H7 (cell line): ENCODE measurements at regions not wholly inside any gene's neighbourhood (a gene's known extent, or its start where the extent isn't known, plus 50 kb on each side); places are given as distances from the start of the nearest gene placed in this dataset.

Experiments
- DNase-seq: peaks from one replicate; pipeline ENCODE4 v3.0.0; 2012
- H3K27me3 ChIP-seq: 2 replicates; pipeline ENCODE4 v1.6.0; 2011; ENCODE audit warnings: mild to moderate bottlenecking, low read length; ENCODE audit not compliant: control insufficient read depth, insufficient read depth
- H3K36me3 ChIP-seq: replicated peaks from 2 replicates; pipeline ENCODE4 v1.5.1; 2011; ENCODE audit warnings: low read length; ENCODE audit not compliant: control insufficient read depth, insufficient read depth
- H3K4me3 ChIP-seq: 2 replicates; pipeline ENCODE4 v1.5.1; 2011; ENCODE audit warnings: low read depth, mild to moderate bottlenecking, control low read depth, low read length, moderate library complexity; ENCODE audit not compliant: insufficient read depth

- Histone ChIP-seq H3K27me3 (no peaks in the 10 kb centered on the region), H3K36me3 (no peaks in the 10 kb centered on the region), H3K4me3 (no peak overlapping the region)
- no peak for DNase-seq
These were observed 1396.8 kb downstream of the LRRC4C start for GRCh38 chr11:40062616-40063015.

- Histone ChIP-seq H3K27me3 (no peaks in the 10 kb centered on the region), H3K4me3 (no peak overlapping the region), H3K36me3 (no peaks in the 10 kb centered on the region)
- no peak for DNase-seq
These were observed 1398.2 kb downstream of the LRRC4C start for GRCh38 chr11:40061221-40061620.

GRCh38 chr11:40054631-40055030 lies 1404.8 kb downstream of the LRRC4C start:
- no peak for DNase-seq
- H3K27me3 ChIP-seq, result no peaks in the 10 kb centered on the region

GRCh38 chr11:40045312-40045711 lies 1414.1 kb downstream of the LRRC4C start:
- DNase-seq, result no peak
- Histone ChIP-seq H3K27me3 (no peaks in the 10 kb centered on the region), H3K4me3 (no peak overlapping the region), H3K36me3 (no peaks in the 10 kb centered on the region)

More at GRCh38 chr11:40054631-40055030, 1404.8 kb downstream of the LRRC4C start:
- Histone ChIP-seq H3K4me3 (no peak overlapping the region), H3K36me3 (no peaks in the 10 kb centered on the region)

- Histone ChIP-seq H3K36me3 (no peaks in the 10 kb centered on the region), H3K4me3 (no peak overlapping the region), H3K27me3 (no peaks in the 10 kb centered on the region)
- no peak for DNase-seq
These were observed 1422.4 kb downstream of the LRRC4C start for GRCh38 chr11:40037005-40037404.

- H3K27me3 ChIP-seq, result no peaks in the 10 kb centered on the region
- no peak for DNase-seq
- H3K36me3 ChIP-seq, result no peaks in the 10 kb centered on the region
- no peak overlapping the region for H3K4me3 ChIP-seq
These were observed 1427.1 kb downstream of the LRRC4C start for GRCh38 chr11:40032331-40032730.

- H3K4me3 ChIP-seq, result no peak overlapping the region
- H3K36me3 ChIP-seq, result no peaks in the 10 kb centered on the region
- no peaks in the 10 kb centered on the region for H3K27me3 ChIP-seq
- peak; percentile 3 for DNase-seq
These were observed 1428.6 kb downstream of the LRRC4C start for GRCh38 chr11:40030867-40031266.

- Histone ChIP-seq H3K27me3 (no peaks in the 10 kb centered on the region), H3K36me3 (no peaks in the 10 kb centered on the region), H3K4me3 (no peak overlapping the region)
- no peak for DNase-seq
These were observed 1430.1 kb downstream of the LRRC4C start for GRCh38 chr11:40029391-40029790.

GRCh38 chr11:40027720-40028119 lies 1431.7 kb downstream of the LRRC4C start:
- no peaks in the 10 kb centered on the region for H3K27me3 ChIP-seq
- H3K4me3 ChIP-seq, result no peak overlapping the region
- H3K36me3 ChIP-seq, result no peaks in the 10 kb centered on the region
- DNase-seq, result no peak

- DNase-seq, result no peak
- Histone ChIP-seq H3K27me3 (no peaks in the 10 kb centered on the region), H3K36me3 (no peaks in the 10 kb centered on the region), H3K4me3 (no peak overlapping the region)
These were observed 1435.7 kb downstream of the LRRC4C start for GRCh38 chr11:40023724-40024123.

GRCh38 chr11:40010011-40010410 lies 1449.4 kb downstream of the LRRC4C start:
- no peak overlapping the region for H3K4me3 ChIP-seq
- no peaks in the 10 kb centered on the region for H3K36me3 ChIP-seq
- H3K27me3 ChIP-seq, result no peaks in the 10 kb centered on the region
- no peak for DNase-seq

- H3K4me3 ChIP-seq, result no peak overlapping the region
- H3K27me3 ChIP-seq, result no peaks in the 10 kb centered on the region
- H3K36me3 ChIP-seq, result no peaks in the 10 kb centered on the region
- DNase-seq, result no peak
These were observed 1466.9 kb downstream of the LRRC4C start for GRCh38 chr11:39992551-39992950.

- Histone ChIP-seq H3K4me3 (no peak overlapping the region), H3K36me3 (no peaks in the 10 kb centered on the region), H3K27me3 (no peaks in the 10 kb centered on the region)
- no peak for DNase-seq
These were observed 1469.0 kb downstream of the LRRC4C start for GRCh38 chr11:39990421-39990831.

GRCh38 chr11:39975091-39975490 lies 1484.4 kb downstream of the LRRC4C start:
- no peak for DNase-seq
- Histone ChIP-seq H3K36me3 (no peaks in the 10 kb centered on the region), H3K27me3 (no peaks in the 10 kb centered on the region)

GRCh38 chr11:39972461-39972860 lies 1487.0 kb downstream of the LRRC4C start:
- Histone ChIP-seq H3K4me3 (no peak overlapping the region), H3K27me3 (no peaks in the 10 kb centered on the region), H3K36me3 (no peaks in the 10 kb centered on the region)
- no peak for DNase-seq

More at GRCh38 chr11:39975091-39975490, 1484.4 kb downstream of the LRRC4C start:
- H3K4me3 ChIP-seq, result no peak overlapping the region

- no peak for DNase-seq
- no peak overlapping the region for H3K4me3 ChIP-seq
- no peaks in the 10 kb centered on the region for H3K27me3 ChIP-seq
- H3K36me3 ChIP-seq, result no peaks in the 10 kb centered on the region
These were observed 1487.5 kb downstream of the LRRC4C start for GRCh38 chr11:39971938-39972337.
